Dermis microvascular lymphatic vessel endothelial cell (primary cell): ENCODE measurements at regions not wholly inside any gene's neighbourhood (a gene's known extent, or its start where the extent isn't known, plus 50 kb on each side); places are given as distances from the start of the nearest gene placed in this dataset.

Experiments used
- DNase-seq, 2 donors: peaks; one replicate each; pipeline versions ENCODE4 v3.0.0 to v3.0.0-alpha.2; 2010; ENCODE audit warnings: low read depth in 2 of 2

DNA sequence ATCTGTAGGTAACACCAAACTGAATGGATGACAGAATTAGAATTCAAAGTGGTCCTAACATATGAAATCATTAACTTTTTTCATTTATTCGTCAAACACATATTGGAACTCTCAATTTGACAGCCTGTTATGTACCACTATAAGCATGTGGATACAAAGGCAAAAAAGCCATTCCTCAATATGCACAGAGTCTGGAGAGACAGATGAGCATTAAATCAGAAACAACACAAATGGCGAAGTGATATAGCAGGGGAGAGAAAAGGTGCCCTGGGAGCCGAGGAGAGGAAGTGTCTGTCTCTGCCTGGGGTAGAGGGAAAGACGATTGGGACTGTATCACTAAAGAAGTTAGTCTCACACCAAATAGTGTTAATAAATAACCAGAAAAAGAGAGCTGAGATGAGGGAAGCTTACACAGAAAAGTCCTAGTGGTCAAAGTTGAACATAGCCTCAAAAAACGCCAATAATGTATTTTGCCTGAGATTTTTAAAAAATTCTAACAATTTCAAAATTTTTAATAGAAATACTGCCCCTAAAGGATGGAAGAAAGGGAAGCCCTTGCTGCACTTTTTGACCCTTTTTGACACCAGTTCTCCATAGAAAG lies 417.5 kb downstream of the TUSC7 start:
- no peak for DNase-seq

DNA sequence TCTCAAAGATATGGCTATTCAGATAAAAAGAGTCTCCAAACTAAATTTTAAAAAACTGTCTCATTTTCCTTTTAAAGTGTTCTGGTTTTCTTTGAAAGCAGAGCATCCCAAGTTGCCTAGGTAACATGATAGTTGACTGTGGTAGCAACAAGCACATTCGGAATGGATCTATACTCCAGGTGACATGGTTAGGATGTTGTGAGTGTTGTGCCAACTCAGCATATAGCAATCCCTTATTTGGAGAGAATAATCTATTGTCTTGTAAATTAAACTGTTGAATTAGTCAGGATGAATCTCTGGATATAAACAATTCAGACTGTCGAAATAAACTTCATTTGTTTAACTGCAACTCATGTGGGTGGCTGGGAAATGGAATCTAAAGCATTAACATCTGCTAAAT lies 418.6 kb downstream of the TUSC7 start:
- DNase-seq: no peak

DNA sequence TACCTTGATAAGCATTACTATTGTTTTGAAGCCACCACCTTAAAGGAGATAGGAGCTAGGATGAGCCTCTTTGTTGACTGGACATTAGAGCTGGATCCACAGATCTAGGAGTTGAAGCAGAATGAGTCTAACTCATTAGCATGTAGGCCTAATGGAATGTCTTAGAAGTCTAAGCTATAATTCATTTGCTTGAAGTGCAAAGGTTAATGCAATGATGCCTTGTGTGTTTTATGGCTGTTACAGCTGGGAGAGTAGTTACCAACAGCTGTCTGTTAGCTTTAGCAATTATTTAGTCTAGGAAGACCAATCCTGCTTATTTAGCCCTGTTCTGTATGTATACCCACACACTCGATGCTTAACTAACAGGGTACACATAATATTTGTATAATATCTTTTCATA lies 419.3 kb downstream of the TUSC7 start:
- DNase-seq: no peak

DNA sequence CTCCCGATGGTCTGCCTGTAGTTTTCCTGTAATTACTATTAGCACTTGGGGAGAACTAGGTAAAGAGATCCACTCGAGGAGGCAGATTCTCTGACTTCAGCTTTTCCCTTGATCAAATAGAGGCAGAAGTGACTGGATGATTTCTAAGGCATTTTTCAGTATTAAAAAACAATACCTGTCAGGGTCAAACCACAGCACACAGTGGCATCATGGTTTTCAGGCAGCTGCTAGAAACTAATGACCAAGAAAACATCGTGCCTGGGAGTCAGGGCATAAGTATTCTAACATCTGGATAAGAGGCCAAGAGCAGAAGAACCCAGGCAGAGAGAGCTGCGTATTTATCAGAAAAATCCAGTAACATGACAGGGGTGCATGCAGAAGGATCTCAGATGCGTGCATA lies 419.9 kb downstream of the TUSC7 start:
- DNase-seq: no peak

DNA sequence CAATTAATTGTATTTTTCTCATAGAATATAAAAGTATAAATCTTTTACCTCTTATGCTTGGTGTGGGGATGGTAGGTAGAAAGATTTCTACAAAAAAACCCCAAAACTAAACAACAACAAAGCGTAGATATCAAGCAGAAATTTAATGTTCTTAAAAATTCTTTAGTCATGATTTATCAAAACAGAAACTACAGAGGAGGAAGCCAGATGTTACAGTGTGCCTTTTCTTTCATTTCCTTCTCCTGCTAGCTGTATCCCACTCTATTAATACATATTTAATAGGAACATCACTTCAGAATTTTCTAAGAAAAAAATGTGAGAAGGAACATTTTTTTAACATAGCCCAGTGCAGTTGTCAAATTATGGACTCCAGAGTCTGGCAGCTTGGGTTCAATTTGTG lies 420.6 kb downstream of the TUSC7 start:
- no peak for DNase-seq

DNA sequence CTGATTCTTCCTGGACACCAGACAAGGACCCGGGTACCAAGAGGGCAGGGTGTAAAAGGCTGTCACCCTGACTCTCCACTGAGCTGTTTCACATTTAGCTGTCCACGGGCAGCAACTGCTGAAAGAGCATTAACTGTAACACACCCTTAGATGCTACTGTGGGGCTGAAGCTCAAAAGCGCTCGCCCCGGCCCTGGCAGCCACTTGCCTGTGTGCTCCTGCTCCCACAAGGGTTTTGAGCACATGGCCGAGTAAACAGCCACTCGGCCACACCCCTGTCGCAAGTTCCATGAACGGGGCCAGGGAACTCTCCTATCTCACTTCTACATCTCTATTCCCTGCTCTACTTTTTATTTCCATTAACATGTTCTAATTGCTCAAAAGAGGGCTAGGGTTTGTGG lies 421.7 kb downstream of the TUSC7 start:
- DNase-seq: no peak

DNA sequence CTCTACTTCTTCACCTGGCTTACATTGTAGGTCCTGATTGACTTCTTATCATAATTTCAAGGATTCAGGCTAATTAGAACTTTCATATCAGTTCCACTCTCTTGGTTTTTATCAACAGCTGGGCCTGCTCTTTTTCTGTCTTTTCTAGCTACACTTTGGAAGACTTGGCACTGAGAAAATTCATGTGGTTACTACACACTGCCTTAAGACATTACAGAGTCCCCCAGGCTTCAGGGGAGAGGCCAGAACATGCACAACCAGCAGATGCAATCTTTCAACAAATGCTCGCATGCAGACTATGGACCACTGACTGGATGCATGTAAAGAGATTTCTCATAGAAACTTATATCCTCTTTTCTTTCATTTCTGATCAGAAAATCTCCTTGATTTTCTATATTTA lies 423.5 kb downstream of the TUSC7 start:
- DNase-seq: no peak

DNA sequence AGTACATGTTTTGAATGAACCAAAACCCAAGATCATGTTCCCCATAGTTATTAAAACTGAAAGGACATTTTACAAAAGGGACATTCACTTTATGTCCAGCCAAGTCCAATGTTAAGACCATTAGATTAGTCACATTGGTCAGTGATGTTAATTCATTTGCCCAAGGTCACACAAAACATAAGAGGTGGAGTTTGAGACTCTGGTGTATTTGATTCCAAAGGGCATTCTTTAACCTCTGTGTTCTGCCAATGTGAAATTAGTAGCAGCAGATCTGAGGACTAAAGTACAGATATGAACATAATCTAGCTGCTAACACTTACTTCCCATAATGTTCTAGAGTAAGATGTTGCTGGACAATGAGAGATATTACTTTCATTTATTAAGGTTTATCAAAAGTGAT lies 425.6 kb downstream of the TUSC7 start:
- DNase-seq: no peak

DNA sequence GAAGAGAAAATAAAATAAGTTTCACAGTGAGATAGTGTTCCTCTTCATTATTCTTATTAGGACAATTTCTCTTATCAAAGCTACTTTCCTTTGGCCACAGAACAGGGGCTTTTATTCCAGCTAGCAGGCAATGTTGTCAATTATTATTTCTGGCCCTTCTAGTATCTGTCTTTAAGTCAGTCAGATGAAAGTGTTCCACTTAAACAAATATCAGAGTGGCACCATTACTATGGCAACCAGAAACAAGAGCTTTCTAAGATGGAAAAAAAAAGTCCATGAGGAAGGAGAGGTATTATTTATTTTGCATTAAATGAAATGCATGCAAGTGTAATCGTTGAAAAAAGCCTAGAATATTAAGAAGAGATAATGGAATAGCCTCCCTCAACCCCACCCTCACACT lies 426.4 kb downstream of the TUSC7 start:
- no peak for DNase-seq

DNA sequence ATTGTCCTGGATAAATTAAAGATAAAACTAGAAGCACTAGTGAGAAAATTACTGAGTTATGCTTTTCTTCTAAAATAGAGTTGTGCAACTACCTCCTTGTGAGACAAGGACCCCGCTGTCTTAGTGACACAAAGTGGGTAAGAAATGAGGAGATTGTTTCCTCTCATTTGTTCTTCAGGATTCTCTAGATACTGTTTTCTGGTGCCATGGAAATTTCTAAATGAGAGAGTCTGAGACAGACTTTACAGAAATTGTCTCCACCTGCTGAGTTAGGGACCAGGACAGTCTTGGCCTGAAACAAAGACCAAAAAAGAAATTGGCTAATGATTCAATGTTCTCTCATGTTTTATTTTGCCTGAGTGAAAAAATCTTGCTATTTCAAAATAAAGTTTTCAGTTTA lies 427.5 kb downstream of the TUSC7 start:
- no peak for DNase-seq

DNA sequence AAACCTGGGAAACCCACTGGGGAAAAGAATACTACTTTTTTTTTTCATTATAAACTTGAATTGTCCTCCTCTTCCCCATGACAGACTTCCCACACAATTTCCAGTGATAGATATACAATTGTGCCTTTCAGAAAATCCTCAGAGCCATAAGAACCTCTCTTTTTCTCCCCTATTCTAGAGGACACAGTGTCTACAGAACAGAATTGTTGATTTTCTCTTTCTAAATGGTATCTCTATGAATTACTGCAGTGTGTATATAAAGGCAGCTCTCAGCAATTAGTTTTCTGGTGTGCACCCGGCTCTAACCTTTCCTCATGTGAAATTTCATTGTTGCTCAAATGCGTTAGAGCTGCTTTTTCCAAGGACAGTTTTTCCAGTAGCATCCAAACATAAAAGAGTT lies 430.1 kb downstream of the TUSC7 start:
- no peak for DNase-seq

DNA sequence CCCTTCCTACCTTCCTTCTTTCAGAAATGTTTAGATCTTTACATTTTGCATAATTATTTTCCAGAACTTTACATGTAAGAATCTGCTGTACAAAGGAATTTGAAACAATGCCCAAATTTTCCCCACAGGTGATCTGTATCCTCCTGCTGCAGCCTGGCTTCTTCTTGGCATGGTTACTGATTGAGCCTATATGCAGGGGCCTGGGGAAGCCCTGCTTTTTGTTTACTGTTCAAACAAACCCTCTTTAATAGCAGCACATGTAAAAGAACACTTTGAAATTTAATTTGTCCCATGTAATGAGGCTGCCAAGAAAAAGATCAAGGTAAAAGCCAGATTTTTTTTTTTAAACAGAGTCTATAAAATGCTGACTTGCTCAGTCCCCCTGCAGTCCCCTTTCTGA lies 432.2 kb downstream of the TUSC7 start:
- DNase-seq: no peak

DNA sequence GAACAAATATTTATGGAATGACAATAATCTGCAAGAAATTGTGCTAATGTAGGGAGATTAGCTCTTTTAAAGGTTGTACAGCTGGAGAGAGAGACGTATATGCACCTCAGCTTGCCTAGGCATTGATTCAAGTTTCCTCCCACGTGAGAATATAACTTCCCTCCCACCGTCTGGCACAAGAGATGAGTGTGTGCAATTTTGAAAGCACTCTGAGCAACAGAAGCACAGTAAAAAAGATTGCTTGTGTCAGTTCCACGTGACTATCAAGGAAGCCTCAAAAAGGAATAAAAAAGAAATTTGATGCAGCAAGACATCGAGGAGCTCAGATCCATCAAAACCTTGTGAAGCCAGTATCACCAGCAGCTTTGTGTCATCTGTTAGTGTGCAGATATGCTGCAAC lies 435.3 kb downstream of the TUSC7 start:
- DNase-seq: no peak

DNA sequence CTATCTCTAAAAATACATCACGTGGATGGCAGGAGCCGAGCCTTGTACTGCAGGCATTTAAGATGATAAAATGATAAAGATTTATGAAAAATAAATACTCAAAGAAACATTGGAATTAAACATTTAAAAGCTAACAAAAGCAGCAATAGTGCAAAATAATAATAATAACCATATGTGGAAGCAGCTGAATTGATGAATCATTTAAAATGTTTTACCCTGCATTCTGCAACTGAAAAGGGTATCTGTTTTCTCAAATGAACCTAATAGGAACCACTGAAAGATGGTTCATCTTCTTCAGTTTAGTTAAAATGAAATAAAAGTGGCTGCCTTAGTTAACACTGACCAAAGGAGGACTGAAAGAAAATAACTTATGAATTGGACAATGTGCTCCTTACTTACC lies 436.1 kb downstream of the TUSC7 start:
- DNase-seq: no peak

DNA sequence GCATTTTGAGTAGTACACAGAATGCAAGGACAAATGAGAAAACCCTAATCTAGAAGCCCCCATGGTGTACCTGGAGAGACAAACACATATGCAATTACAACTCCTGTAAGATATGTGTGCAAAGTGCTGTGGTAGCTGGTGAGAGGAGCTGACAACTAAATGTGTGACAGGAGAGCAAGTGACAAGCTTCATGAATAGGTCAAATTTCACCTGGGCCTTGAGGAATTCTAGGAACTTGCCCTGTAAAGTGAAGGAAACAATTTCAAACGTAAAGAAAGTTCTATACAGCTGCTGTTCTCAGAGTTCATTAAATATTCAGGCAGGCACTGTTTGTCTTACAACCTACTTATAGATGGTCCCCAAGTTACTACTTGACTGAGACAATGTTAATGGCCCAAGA lies 437.0 kb downstream of the TUSC7 start:
- DNase-seq: no peak

DNA sequence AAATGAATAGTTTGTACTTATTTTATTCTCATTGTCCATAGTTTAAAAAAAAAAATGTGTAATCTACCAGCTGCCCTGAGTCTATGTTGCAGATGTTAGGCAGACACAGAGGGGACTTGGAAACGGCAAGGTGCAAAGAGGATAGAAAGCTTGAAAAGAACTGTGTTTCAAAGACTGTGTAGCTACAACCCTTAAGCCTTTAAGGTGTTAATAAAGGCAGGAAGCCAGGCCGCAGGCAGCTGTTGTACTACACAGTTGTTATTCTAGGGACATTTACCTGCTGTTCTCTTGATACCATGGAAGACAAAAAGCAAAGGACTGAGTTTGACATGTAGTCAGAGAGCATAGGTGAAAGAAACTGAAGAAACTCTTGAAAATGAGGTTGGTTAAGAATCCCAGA lies 440.0 kb downstream of the TUSC7 start:
- no peak for DNase-seq

DNA sequence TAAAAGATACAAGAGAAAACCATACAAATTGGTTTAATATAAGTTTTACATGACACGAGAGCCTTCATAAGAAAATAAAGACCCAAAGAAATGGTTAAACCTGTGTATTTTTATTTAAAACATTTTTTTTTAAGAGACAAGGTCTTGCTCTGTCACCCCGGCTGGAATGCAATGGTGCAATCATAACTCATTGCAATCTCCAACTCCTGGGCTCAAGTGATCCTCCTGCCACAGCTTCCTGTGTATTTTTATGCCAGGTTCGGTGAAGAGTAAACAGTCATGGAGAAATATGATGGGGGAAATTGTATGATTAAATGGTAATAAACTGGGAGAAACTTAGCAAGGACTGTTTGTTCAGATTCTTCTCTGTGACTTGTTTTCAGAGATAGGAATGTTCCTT lies 441.0 kb downstream of the TUSC7 start:
- no peak for DNase-seq

DNA sequence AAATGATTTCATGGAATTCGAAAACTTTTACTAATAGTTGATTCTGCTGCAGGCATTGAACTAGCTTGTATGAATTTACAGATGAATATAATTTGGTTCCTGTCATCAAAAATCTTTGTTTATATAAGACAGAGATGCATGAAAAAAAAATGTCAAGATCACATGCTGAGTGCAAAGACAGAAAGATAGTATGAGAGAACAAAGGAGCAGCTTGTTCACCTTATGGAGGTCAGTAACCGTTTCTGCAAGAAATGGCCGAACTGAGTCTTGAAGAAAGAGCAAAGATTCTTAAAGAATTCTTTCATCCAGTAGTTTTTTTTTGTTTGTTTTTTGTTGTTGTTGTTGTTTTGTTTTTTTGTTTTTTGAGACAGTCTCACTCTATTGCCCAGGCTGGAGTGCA lies 450.6 kb downstream of the TUSC7 start:
- no peak for DNase-seq

DNA sequence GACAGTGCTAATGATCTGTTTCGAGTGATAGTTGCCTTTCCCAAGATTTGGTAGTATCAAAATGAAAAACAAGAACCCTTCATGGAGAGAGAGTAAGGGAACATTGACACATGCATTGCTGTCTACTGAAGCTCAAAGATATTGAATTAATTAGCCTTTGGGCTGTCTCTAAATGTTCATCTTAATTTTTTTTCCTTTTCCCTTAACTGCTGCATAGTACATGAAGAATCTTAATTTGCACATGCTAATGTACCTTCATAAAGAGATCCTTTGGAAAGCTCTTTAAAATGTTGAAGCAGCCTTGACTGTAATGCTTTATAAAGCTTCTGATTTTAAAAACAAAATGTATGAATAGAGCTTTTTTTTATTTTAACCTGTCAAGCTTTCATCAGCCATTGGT lies 452.2 kb downstream of the TUSC7 start:
- DNase-seq: no peak

DNA sequence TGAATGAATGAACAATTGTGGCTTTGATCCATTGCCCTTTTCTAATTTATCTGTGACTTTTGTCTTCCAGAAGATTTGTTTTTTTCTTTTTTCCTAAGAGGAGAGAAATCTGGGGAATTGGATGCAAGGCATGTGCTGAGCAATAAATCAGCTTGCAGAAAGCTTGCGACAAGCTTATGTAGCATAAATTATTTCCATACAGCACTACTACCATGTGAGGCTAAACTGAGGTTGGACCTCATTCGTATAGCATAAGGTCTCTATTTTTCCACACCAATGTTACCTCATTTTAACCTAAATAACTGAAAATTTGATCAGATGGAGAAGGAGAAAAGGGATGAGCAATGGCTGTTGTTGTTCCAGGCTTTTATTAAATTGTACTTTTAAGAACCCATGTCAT lies 455.6 kb downstream of the TUSC7 start:
- DNase-seq: no peak

DNA sequence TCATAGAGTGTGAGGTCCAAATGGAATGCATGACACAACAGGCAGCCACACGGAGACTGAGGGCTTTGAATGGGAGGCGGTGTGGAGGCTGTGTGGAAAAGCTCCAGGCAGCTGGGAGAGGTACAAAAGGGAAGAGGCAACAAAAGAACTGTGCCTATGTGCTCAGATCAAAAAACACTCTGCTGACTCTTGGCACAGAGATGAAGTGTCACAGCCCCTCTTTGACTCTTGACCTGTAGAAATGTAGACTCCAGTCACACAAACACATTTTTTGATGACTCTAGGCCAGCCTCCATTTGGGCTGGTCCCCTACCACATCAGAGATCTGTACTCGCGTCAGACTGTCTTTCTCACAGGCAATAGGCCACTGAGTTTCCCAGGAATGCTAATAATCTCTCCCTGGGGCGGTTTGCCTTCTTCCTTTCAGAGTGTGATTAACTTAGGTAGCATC lies 456.0 kb downstream of the TUSC7 start:
- no peak for DNase-seq

DNA sequence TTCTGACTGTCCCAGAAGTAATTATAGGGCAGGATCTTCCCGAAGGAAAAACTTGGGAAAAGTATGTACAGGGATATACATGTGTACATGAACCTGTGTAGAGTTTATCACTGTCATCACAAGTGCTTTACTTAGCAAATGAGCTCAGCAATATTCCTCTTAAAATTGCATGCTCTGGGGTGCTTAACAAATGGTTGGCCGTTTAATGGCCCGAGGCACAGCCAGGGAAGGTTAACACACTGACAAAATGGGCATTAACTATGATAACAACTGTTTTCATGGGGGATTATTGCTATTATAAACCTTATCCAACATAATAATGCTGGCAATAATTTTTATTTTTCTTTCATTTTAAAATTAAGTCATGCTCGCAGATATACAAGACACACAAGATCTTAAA lies 459.3 kb downstream of the TUSC7 start:
- no peak for DNase-seq

DNA sequence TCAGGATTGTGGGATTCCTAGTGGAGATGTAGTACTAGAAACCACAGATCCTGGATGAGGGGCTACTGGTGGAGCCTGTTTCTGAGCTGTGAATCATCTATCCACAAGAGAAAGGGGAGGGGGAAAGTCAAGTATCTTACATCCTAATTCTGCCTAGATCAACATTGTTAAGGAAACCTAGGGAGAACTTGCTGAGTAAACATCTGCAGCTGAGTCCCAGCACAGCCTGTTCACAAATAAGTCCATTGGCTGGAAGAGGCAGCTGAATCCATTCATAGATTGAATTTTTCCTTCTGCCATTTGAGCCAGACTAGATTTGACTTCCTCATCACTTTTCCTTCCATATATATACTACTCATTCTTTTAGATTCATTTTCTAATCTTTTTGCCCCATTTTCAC lies 460.5 kb downstream of the TUSC7 start:
- no peak for DNase-seq

DNA sequence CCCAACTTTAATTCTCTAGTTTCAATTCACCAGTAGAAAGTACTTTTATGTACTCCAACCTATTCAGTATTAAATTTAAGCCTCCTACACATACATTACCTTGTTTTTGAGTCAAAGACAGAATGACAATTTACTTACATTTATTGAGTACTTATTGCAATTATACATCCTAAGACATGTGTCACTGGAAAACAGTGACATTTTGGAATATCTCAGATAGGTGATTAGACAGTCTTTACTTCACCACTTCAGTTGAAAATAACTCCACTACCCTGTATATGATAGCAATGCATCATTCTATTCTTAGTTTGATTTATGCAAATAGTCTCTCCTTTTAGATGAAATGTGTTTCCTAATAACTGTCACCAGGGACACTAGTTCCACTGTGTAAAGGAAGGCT lies 461.5 kb downstream of the TUSC7 start:
- DNase-seq: no peak

DNA sequence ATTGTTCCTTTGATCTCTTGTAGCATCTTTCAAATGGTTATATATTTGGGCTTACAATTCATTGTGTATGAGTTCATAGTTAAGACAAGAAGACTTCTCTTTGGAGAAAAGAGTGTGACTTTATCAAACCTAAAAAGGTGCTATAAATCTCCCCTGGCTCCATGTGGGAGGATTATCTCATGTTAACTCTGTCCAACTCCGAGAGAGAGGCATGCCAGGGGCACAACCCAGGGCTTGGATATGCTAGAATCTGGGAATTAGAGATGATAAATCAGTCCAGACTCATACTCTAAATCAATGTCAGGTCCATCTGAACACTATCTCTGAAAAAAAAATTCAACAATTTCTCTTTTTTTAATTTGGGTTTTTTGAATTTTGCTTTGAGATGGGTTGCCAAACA lies 462.8 kb downstream of the TUSC7 start:
- no peak for DNase-seq
